Activated CD4-positive, alpha-beta T cell treated with anti-CD3 and anti-CD28 coated beads, Interleukin-2, amount 50 U/mL, for 24 hours (primary cell): ENCODE measurements at regions not wholly inside any gene's neighbourhood (a gene's known extent, or its start where the extent isn't known, plus 50 kb on each side); places are given as distances from the start of the nearest gene placed in this dataset.
"Not testable (repeated sequence)": the region's sequence is repeated elsewhere in the genome, so short reads cannot be mapped to it uniquely, and the experiment has no call there.

Source experiments
- DNase-seq, 2 donors: peaks; one replicate each; pipeline ENCODE4 v3.0.0-alpha.2; 2020; ENCODE audit warnings: low read depth in 1 of 2, low spot score in 1 of 2

GRCh38 chr10:57961487-57961886 lies 306.2 kb downstream of the IPMK start:
- DNase-seq: no peak

- no peak for DNase-seq
These were observed 307.3 kb downstream of the IPMK start for GRCh38 chr10:57960406-57960805.

- DNase-seq: no peak
These were observed 308.2 kb downstream of the IPMK start for GRCh38 chr10:57959318-57960006.

- DNase-seq: no peak
These were observed 312.6 kb downstream of the IPMK start for GRCh38 chr10:57955076-57955475.

DNA sequence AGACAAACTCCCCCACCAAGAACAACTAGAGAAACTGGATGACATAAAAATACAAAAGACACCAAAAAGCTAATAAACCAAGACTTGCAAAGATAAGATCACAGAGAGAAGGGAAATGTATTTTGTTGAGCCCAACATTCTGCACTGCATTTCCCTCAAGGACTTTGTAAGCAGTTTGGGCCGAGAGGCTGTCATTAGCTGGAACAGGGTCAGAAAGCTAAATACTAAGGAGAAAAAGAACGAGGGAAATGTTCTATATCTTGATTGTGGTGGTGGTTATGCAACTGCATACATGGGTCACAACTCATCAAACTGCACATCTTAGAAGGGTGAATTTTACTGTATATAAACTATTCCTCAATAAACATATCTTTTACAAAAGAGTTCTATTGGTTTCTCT lies 315.0 kb downstream of the IPMK start:
- DNase-seq: no peak

DNA sequence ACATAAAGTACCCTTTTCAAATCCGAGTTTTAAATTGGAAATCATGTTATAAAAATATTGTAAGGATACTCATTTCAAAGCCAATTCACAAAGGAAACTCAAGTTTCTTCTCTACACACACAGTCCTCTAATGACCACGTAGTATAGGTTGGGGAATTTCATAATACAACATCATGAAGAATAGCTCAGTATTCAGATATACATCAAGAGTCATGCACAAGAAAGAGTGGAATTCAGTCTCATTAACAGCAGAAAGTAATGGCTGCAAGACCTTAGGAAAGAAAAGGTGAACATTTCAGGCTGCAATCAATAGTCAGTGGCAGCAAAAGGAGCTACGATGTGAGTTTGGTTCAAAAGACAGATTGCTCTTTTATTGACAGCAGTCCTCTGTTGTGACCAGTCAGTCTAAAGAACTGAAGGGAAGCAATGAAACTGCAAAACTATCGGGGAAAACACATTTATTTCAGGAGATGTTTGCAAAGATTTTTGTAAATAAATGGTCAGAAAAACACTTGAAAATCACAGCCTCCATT lies 317.2 kb downstream of the IPMK start:
- DNase-seq: no peak

DNA sequence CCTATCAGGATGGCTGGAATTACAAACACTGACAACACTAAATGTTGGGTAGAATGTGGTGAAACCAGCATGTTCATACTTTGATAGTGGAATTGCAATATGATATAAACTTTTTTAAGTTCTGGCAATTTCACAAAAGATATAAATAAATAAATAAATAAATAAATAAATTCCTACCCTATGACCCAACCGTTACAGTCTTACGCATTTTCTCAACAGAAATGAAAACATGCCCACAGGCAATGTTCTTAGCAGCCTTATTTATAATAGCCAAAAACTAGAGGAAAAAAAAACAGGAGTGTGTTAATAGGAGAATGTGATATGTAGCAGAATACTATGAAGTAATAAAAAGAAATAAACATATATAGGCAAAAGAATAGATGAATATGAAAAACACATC lies 318.9 kb downstream of the IPMK start:
- no peak for DNase-seq

DNA sequence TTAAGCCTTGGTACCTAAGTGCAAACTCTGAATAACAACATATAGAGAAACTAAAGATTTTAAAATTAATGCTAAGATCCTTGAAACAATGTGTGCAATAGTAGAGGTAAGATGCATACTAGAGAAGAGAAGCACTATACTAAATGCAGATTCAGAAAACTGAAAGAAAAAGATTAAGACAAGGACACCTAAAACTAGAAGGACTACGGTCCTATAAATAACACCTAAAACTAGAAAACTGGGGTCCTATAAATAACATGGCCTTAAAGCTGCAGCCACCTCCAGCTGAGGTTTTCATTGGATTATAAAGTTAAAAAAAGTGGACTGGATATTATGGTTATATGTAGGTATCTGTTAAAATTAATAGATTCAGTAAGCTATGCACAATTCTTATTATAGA lies 320.9 kb downstream of the IPMK start:
- no peak for DNase-seq

DNA sequence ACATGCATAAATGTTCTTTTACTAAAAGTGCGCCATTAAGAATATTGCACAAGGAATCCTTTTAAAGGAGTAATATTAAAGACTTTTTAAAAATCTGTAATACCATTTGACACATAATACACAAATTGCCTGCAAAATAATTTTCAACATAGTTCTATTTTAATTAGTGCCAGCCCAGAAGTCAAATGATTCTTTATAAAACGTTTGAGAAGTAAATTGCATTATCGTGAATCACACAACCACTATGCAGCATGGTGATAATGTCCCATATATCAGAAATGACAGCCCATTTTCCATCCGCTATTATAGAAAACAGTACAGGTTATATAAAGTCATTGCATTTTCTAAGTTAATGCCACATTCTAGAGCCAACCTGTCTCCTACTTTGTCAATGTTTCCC lies 324.0 kb downstream of the IPMK start:
- no peak for DNase-seq

GRCh38 chr10:57925045-57925444 lies 342.6 kb downstream of the IPMK start:
- DNase-seq: no peak

DNA sequence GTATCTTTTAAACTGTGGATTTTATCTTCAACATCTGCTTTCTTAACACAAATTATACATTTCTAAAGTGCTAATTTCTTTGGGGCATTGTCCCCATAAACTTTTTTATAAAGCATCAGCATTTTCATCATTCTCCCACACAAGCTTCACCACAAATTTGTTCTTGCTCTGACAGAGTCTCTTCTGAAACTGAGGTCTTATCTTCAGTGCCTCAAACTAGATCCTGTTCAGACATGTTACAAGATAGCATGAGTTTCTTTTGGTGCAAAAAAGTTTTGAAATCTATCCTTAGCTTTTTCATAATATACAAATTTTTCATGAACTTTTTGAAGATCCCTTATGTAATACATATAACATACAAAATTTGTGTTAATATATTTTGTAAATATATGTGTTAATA lies 346.6 kb downstream of the IPMK start:
- DNase-seq: no peak

GRCh38 chr10:57919864-57920263 lies 347.8 kb downstream of the IPMK start:
- no peak for DNase-seq

GRCh38 chr10:57917019-57917418 lies 350.7 kb downstream of the IPMK start:
- no peak for DNase-seq

DNA sequence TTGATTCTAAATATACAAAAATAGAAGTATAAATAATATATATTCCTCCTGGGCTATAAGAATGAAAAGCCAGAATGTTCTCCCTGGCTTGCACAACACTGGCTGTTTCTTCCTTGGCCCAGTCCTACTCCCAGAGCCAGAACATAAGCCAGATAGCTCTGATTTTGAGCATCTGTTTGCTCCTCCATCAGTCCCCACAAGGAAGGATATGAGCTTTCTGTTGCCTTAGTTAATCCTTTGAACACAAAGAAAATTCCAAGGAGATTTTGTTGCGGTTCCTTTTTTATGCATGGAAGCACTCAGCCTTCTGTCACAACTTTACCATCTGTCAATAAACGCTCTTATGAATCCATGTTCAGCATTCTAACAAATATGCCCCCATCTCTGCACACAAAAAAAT lies 361.8 kb downstream of the IPMK start:
- no peak for DNase-seq

GRCh38 chr10:57905010-57905409 lies 362.7 kb downstream of the IPMK start:
- DNase-seq: no peak

DNA sequence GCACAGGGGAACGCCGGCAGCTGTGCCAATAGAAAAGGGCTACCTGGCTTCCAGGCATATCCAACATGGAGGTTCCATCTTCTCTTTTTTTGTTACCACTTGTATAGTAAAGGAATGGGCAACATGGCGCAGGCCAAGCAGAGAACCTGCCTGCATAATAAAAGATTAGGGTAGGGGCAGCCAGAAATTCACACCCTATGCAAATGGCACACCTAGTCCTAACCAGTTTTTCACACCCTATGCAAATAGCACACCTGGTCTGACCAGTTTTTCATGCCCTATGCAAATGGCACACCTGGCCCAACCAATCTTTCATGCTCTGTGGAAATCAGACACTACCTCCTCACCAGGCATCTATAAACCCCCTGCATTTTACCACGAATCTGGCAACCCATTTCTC lies 369.5 kb downstream of the IPMK start:
- DNase-seq: no peak

DNA sequence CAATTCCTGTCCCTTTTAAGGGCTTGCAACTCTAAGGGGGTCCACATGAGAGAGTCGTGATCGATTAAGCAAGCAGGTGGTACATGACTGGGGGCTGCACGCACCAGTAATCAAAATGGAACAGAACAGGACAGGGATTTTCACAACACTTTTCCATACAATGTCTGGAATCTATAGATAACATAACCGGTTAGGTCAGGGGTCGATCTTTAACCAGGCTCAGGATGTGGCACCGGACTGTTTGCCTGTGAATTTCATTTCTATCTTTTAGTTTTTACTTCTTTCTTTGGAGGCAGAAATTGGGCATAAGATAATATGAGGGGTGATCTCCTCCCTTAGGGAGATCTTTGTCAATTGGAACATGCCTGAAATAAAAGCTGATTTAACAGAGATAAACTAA lies 370.1 kb downstream of the IPMK start:
- no peak for DNase-seq

DNA sequence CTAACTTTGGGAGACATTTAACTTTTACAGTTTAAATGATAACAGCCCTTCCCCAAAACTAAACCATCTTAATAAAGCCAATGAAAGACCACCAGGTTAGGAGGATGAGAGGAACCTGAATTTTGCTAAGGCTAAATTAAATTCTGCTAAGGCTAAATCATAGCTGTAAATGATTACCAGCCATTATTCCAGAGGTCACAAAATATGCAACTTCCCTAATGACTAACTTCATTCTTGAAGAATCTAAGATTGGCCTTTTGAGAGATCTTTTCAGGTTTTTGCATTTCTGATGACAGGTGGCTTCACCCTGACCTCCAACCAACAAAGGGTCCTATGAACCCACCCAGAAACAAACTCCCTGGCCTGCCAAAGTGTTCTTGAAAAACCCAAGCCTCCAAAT lies 373.3 kb downstream of the IPMK start:
- no peak for DNase-seq

DNA sequence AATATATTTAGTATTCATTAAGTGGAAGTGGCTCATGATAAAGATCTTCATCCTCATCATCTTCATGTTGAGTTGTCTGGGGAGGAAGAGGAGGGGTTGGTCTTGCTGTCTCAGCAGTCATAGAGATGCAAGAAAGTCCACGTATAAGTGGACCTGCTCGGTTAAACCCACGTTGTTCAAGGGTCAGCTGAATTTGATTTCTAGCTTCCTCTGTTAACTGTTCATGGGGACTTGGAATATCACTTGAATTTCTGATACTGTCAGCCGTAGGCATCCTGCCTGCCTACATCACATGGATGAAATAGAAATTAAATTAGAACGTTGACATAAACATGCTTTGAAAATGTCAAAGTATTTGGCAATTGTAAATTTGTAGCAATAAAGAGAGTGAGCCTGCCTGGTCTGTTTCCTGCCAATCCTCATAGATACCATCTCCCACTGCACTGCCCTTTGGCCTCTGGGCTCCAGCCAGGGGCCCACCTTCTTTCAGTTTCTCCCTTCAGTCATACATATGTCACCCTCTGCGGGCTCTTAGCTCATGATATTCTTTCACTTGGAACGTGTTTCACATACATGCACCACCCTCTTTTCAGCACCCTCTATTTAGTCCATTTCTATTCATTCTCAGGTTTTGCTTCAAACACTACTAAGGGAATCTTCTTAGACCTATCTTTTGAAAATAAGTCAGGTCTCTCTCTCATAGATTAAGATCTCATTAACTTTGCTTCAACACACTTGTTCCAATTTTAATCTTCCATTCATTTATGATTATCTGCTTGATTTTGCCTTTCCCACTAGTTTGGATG lies 376.3 kb downstream of the IPMK start:
- no peak for DNase-seq

- no peak for DNase-seq
These were observed 377.0 kb downstream of the IPMK start for GRCh38 chr10:57890691-57891090.

- DNase-seq: not testable (repeated sequence)
These were observed 382.1 kb downstream of the IPMK start for GRCh38 chr10:57885618-57885968.

DNA sequence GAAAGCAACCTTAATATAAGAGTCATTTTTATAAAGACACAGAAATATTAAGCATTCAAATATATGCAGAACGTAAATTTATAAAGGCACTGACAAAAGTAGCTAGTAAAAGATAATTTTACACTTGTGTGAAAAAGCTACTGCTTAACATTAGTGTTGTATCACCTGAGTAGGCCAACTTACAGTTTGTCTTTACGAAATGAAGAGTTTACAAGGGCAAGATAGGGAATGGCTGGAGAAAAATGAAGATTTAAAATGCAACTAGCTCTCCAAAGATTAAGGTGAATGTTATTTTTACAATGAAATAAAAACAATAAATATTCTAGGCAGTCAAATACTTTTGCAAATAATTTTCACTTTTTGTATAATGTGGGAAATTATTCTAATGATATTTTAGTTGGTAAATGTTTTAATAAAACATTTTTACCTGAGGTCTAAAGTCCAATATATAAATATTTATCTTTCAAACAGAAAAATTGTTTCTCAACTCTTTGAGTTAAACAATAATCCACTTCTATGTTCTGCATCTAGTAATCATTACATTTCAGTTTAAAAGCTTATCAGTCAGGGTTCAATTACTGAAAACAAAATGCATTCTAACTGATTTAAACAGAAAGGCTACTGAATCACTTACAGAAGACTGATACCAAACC lies 382.6 kb downstream of the IPMK start:
- DNase-seq: no peak
